ENCODE measurements at regions not wholly inside any gene's neighbourhood (a gene's known extent, or its start where the extent isn't known, plus 50 kb on each side); places are given as distances from the start of the nearest gene placed in this dataset.

- TF ChIP-seq CTCF (IDR thresholded peaks at IDR 0.05; ENCODE audit: low read length) (no peak), EZH2phosphoT487 (IDR thresholded peaks at IDR 0.05; ENCODE audit: low read length) (no peak)
These were observed 89.9 kb downstream of the MZT1 start for GRCh38 chr13:72637561-72637960.
